ENCODE measurements at regions not wholly inside any gene's neighbourhood (a gene's known extent, or its start where the extent isn't known, plus 50 kb on each side); places are given as distances from the start of the nearest gene placed in this dataset.

DNA sequence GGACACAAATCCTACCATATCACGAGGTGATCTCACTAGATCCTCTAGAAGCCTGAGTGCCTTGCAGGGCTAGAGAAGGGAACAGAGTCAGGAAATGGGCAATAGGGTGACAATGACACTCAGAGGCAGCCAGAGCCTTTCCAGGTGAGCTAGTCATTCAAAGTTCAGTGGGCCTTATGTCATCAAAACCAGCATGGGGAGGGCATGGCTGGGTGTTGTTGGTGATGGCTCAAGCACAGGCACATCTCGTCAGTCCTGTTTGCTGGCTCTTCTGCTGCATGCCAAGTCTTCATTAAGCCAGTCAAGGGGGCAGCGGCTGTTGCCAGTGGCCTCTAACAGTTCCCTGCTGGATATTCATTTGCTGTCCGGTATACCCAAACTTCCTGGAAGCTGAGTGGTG is 99.6 kb upstream of the USP24 start:
- Histone ChIP-seq H3K4me3 (replicated peaks in 1 of 4; ENCODE audit: control extremely low read depth in 1 of 4, insufficient read depth in 1 of 4, low read depth in 3 of 4, low read length in 4 of 4) (no peak overlapping the region), H3K27me3 (ENCODE audit: control insufficient read depth, insufficient read depth, low read length) (no peaks in the 10 kb centered on the region), H3K27ac (ENCODE audit: insufficient read depth, low read length) (no peak overlapping the region), H3K9ac (ENCODE audit: insufficient read depth, low read length) (no peak overlapping the region), H3K4me2 (ENCODE audit: extremely low read depth, insufficient read depth, low read length) (no peak overlapping the region), H4K20me1 (ENCODE audit: control insufficient read depth, extremely low read depth, insufficient read depth, low read length) (no peaks in the 10 kb centered on the region), H2AFZ (ENCODE audit: low read length) (no peak overlapping the region), H3K9me3 (ENCODE audit: control insufficient read depth, insufficient read depth, low read depth, low read length) (no peaks in the 10 kb centered on the region), H3K36me3 (ENCODE audit: control insufficient read depth, insufficient read depth, low read length) (no peaks in the 10 kb centered on the region), H3K79me2 (ENCODE audit: control insufficient read depth, insufficient read depth, low read length) (no peaks in the 10 kb centered on the region), H3K4me1 (ENCODE audit: control insufficient read depth, extremely low read depth, insufficient read depth, low read length) (peaks cover 16% of the 10 kb centered on the region)
- DNase-seq (ENCODE audit: low read depth in 2 of 2): no peak
- TF ChIP-seq, protein P1, sequence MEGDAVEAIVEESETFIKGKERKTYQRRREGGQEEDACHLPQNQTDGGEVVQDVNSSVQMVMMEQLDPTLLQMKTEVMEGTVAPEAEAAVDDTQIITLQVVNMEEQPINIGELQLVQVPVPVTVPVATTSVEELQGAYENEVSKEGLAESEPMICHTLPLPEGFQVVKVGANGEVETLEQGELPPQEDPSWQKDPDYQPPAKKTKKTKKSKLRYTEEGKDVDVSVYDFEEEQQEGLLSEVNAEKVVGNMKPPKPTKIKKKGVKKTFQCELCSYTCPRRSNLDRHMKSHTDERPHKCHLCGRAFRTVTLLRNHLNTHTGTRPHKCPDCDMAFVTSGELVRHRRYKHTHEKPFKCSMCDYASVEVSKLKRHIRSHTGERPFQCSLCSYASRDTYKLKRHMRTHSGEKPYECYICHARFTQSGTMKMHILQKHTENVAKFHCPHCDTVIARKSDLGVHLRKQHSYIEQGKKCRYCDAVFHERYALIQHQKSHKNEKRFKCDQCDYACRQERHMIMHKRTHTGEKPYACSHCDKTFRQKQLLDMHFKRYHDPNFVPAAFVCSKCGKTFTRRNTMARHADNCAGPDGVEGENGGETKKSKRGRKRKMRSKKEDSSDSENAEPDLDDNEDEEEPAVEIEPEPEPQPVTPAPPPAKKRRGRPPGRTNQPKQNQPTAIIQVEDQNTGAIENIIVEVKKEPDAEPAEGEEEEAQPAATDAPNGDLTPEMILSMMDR (conservative IDR thresholded peaks at IDR 0.05 in 1 of 2, IDR thresholded peaks at IDR 0.05 in 1 of 2; ENCODE audit: low read depth in 1 of 2, low read length in 2 of 2): no peak
- no peak for TF ChIP-seq EZH2 (IDR thresholded peaks at IDR 0.05; ENCODE audit: low read length, missing control alignments)

- DNase-seq (ENCODE audit: low read depth in 2 of 2): peak in 1 of 2 donors; percentile 17
- no peak overlapping the region for H3K9ac ChIP-seq (ENCODE audit: insufficient read depth, low read length)
- no peak overlapping the region for H3K4me2 ChIP-seq (ENCODE audit: extremely low read depth, insufficient read depth, low read length)
- no peaks in the 10 kb centered on the region for H3K9me3 ChIP-seq (ENCODE audit: control insufficient read depth, insufficient read depth, low read depth, low read length)
- H3K27me3 ChIP-seq (ENCODE audit: control insufficient read depth, insufficient read depth, low read length): no peaks in the 10 kb centered on the region
- TF ChIP-seq, protein P1 (conservative IDR thresholded peaks at IDR 0.05 in 1 of 2, IDR thresholded peaks at IDR 0.05 in 1 of 2; ENCODE audit: low read depth in 1 of 2, low read length in 2 of 2): no peak
- TF ChIP-seq EZH2 (IDR thresholded peaks at IDR 0.05; ENCODE audit: low read length, missing control alignments): no peak
- peaks cover 21% of the 10 kb centered on the region for H3K4me1 ChIP-seq (ENCODE audit: control insufficient read depth, extremely low read depth, insufficient read depth, low read length)
- H3K36me3 ChIP-seq (ENCODE audit: control insufficient read depth, insufficient read depth, low read length): no peaks in the 10 kb centered on the region
- no peak overlapping the region for H3K4me3 ChIP-seq (replicated peaks in 1 of 4; ENCODE audit: control extremely low read depth in 1 of 4, insufficient read depth in 1 of 4, low read depth in 3 of 4, low read length in 4 of 4)
- no peak overlapping the region for H3K27ac ChIP-seq (ENCODE audit: insufficient read depth, low read length)
- H4K20me1 ChIP-seq (ENCODE audit: control insufficient read depth, extremely low read depth, insufficient read depth, low read length): no peaks in the 10 kb centered on the region
- no peak overlapping the region for H2AFZ ChIP-seq (ENCODE audit: low read length)
- H3K79me2 ChIP-seq (ENCODE audit: control insufficient read depth, insufficient read depth, low read length): no peaks in the 10 kb centered on the region
These were observed 98.7 kb upstream of the USP24 start for GRCh38 chr1:55313903-55314302.

DNA sequence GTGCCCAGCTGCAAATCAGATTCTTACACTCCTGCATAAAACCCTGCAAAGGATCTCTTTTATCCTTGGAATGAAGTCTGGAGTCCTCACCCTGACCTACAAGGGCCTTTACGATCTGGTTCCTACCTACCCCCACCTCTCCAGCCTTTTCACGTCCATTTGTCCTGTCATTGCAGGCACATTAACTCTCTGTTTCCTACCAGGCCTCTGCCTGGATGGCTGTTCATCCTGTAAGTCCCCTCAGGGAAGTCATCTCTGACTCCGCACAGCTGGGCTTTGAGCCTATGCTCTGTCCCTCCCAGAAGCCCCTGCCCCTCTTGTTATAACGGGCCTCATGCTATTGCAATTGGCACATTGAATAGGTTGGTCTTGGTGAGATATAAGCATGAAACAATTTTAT is 96.8 kb upstream of the USP24 start:
- TF ChIP-seq EZH2 (IDR thresholded peaks at IDR 0.05; ENCODE audit: low read length, missing control alignments): no peak
- TF ChIP-seq, protein P1 (conservative IDR thresholded peaks at IDR 0.05 in 1 of 2, IDR thresholded peaks at IDR 0.05 in 1 of 2; ENCODE audit: low read depth in 1 of 2, low read length in 2 of 2): no peak
- Histone ChIP-seq H3K4me2 (ENCODE audit: extremely low read depth, insufficient read depth, low read length) (no peak overlapping the region), H3K79me2 (ENCODE audit: control insufficient read depth, insufficient read depth, low read length) (no peaks in the 10 kb centered on the region), H3K4me3 (replicated peaks in 1 of 4; ENCODE audit: control extremely low read depth in 1 of 4, insufficient read depth in 1 of 4, low read depth in 3 of 4, low read length in 4 of 4) (no peak overlapping the region), H4K20me1 (ENCODE audit: control insufficient read depth, extremely low read depth, insufficient read depth, low read length) (no peaks in the 10 kb centered on the region), H3K4me1 (ENCODE audit: control insufficient read depth, extremely low read depth, insufficient read depth, low read length) (peaks cover 23% of the 10 kb centered on the region), H3K27ac (ENCODE audit: insufficient read depth, low read length) (peak overlapping the region; percentile 93), H3K36me3 (ENCODE audit: control insufficient read depth, insufficient read depth, low read length) (no peaks in the 10 kb centered on the region), H3K9me3 (ENCODE audit: control insufficient read depth, insufficient read depth, low read depth, low read length) (no peaks in the 10 kb centered on the region), H2AFZ (ENCODE audit: low read length) (no peak overlapping the region), H3K27me3 (ENCODE audit: control insufficient read depth, insufficient read depth, low read length) (no peaks in the 10 kb centered on the region), H3K9ac (ENCODE audit: insufficient read depth, low read length) (no peak overlapping the region)
- no peak for DNase-seq (ENCODE audit: low read depth in 2 of 2)
